Thoracic aorta (tissue), 2 donors: ENCODE measurements at regions not wholly inside any gene's neighbourhood (a gene's known extent, or its start where the extent isn't known, plus 50 kb on each side); places are given as distances from the start of the nearest gene placed in this dataset.

Experiments
- ATAC-seq: fragments of 150-250 bp; one replicate; pipeline ENCODE4 v1.8.0; 2017; ENCODE audit warnings: low read depth; ENCODE audit not compliant: insufficient number of reproducible peaks, low FRiP score
- DNase-seq: peaks from one replicate; pipeline ENCODE4 v3.0.0-alpha.2; 2020; ENCODE audit warnings: low spot score
- H3K27ac ChIP-seq, 2 donors: fragments of 200-600 bp; sonication (generic); 1 replicate in 1 of 2; 2 replicates in 1 of 2; pipeline ENCODE4 v1.5.1; 2016; ENCODE audit warnings: mild to moderate bottlenecking in 2 of 2, moderate library complexity in 2 of 2
- H3K27me3 ChIP-seq: fragments of 200-600 bp; sonication (generic); replicated peaks from 2 replicates; pipeline ENCODE4 v1.6.0; 2016; ENCODE audit warnings: mild to moderate bottlenecking; ENCODE audit not compliant: insufficient read depth
- H3K36me3 ChIP-seq: fragments of 200-600 bp; sonication (generic); one replicate; pipeline ENCODE4 v1.5.1; 2016
- H3K4me1 ChIP-seq, 2 donors: fragments of 200-600 bp; sonication (generic); 1 replicate in 1 of 2; 2 replicates in 1 of 2; pipeline versions ENCODE4 v1.5.1 to v1.6.0; 2016; ENCODE audit warnings: low read depth in 2 of 2, mild to moderate bottlenecking in 1 of 2; ENCODE audit not compliant: control insufficient read depth in 1 of 2
- H3K4me3 ChIP-seq: fragments of 200-600 bp; sonication (generic); 2 replicates; pipeline ENCODE4 v1.5.1; 2016; ENCODE audit warnings: mild to moderate bottlenecking
- H3K9me3 ChIP-seq: fragments of 200-600 bp; sonication (generic); 2 replicates; pipeline ENCODE4 v1.5.1; 2016
- TF ChIP-seq, protein P1 (sequence below): fragments of 200-600 bp; sonication (generic); IDR thresholded peaks from one replicate; pipeline ENCODE4 v1.5.1; 2019; ENCODE audit warnings: antibody characterized with exemption

GRCh38 chr9:26356491-26356890, 536.1 kb downstream of the CAAP1 start:
- Histone ChIP-seq H3K27me3 (no peaks in the 10 kb centered on the region), H3K27ac (no peak overlapping the region), H3K36me3 (no peaks in the 10 kb centered on the region), H3K9me3 (no peaks in the 10 kb centered on the region), H3K4me1 (peaks cover 9 to 15% of the 10 kb centered on the region in 2 donors), H3K4me3 (no peak overlapping the region)
- TF ChIP-seq, protein P1, sequence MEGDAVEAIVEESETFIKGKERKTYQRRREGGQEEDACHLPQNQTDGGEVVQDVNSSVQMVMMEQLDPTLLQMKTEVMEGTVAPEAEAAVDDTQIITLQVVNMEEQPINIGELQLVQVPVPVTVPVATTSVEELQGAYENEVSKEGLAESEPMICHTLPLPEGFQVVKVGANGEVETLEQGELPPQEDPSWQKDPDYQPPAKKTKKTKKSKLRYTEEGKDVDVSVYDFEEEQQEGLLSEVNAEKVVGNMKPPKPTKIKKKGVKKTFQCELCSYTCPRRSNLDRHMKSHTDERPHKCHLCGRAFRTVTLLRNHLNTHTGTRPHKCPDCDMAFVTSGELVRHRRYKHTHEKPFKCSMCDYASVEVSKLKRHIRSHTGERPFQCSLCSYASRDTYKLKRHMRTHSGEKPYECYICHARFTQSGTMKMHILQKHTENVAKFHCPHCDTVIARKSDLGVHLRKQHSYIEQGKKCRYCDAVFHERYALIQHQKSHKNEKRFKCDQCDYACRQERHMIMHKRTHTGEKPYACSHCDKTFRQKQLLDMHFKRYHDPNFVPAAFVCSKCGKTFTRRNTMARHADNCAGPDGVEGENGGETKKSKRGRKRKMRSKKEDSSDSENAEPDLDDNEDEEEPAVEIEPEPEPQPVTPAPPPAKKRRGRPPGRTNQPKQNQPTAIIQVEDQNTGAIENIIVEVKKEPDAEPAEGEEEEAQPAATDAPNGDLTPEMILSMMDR, result no peak
- ATAC-seq (no peak), DNase-seq (no peak)

- Histone ChIP-seq H3K9me3 (no peaks in the 10 kb centered on the region), H3K27me3 (no peaks in the 10 kb centered on the region), H3K4me3 (no peak overlapping the region), H3K4me1 (no peaks in the 10 kb centered on the region), H3K27ac (no peak overlapping the region), H3K36me3 (no peaks in the 10 kb centered on the region)
- DNase-seq, result no peak
- TF ChIP-seq, protein P1, result no peak
- no peak for ATAC-seq
Measured at GRCh38 chr9:26346942-26347477, 545.6 kb downstream of the CAAP1 start.

GRCh38 chr9:26341545-26341944, 551.1 kb downstream of the CAAP1 start:
- TF ChIP-seq, protein P1, result no peak
- H3K9me3 ChIP-seq, result no peaks in the 10 kb centered on the region
- H3K27ac ChIP-seq, result no peak overlapping the region
- ATAC-seq, result no peak
- no peak overlapping the region for H3K4me3 ChIP-seq
- no peaks in the 10 kb centered on the region for H3K36me3 ChIP-seq
- H3K27me3 ChIP-seq, result no peaks in the 10 kb centered on the region
- H3K4me1 ChIP-seq, result no peaks in the 10 kb centered on the region
- no peak for DNase-seq

DNA sequence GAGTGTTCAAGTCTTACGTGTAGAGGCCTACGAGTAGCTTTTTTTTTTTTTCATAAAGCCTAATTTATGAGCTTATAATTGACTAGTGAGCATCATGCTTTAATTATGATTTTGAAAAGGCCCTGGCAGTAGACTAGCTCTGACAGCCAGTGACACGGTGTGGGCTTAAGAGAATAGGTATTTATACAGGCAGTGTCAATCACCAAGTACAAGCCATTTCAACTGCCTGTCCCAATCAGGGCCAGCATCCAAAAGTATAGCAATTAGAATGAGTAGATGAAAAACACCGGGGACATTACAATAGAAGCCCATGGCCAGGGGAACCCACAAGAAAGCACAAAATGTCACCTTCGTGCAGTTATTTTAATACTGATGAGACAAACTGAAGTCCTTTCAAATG, 552.8 kb downstream of the CAAP1 start:
- no peak overlapping the region for H3K4me3 ChIP-seq
- TF ChIP-seq, protein P1, result no peak
- ATAC-seq, result no peak
- H3K36me3 ChIP-seq, result no peaks in the 10 kb centered on the region
- no peak overlapping the region for H3K27ac ChIP-seq
- H3K4me1 ChIP-seq, result no peaks in the 10 kb centered on the region
- no peak for DNase-seq
- H3K27me3 ChIP-seq, result no peaks in the 10 kb centered on the region
- no peaks in the 10 kb centered on the region for H3K9me3 ChIP-seq

DNA sequence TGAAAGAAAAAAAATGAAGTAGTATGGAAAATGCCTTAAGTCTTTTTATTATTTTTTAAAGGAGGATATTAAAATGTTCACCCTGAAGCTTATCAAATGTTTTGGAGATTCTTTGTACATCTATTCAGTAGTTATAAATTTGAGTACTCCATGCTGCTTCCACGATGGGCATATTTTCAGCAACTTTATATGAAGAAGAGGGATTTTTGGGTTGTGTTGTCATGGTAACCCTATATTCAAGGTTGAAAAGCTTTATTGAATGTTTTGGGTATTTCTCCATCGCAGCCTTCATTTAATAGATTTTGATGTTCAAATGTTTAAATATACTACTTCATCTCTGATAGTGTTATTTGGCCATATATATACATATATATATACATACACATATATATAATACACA, 557.5 kb downstream of the CAAP1 start:
- Histone ChIP-seq H3K4me1 (no peaks in the 10 kb centered on the region), H3K27me3 (no peaks in the 10 kb centered on the region), H3K27ac (no peak overlapping the region), H3K36me3 (no peaks in the 10 kb centered on the region), H3K9me3 (no peaks in the 10 kb centered on the region), H3K4me3 (no peak overlapping the region)
- ATAC-seq (no peak), DNase-seq (no peak)
- TF ChIP-seq, protein P1, result no peak
